ENCODE measurements at regions not wholly inside any gene's neighbourhood (a gene's known extent, or its start where the extent isn't known, plus 50 kb on each side); places are given as distances from the start of the nearest gene placed in this dataset.

- Histone ChIP-seq H3K4me1 (peaks cover 0 to 4% (median 0%) of the 10 kb centered on the region in 9 donors), H3K36me3 (no peaks in the 10 kb centered on the region), H3K9me3 (no peaks in the 10 kb centered on the region), H3K27ac (no peak overlapping the region), H3K27me3 (peaks cover 0 to 17% (median 0%) of the 10 kb centered on the region in 7 donors), H3K4me3 (no peak overlapping the region)
- no peak for TF ChIP-seq CTCF (IDR thresholded peaks at IDR 0.05)
- no peak for DNase-seq
- intact Hi-C loops (cut with DNase I): no loop called here
- 84 to 86% methylated on average over 10 of the region's 10 CpGs for WGBS, 2 donors
- no peak for ATAC-seq
Observed at GRCh38 chr13:53783471-53783870, 754.9 kb downstream of the OLFM4 start.

GRCh38 chr13:53788286-53788685, 759.7 kb downstream of the OLFM4 start:
- Histone ChIP-seq H3K4me1 (no peaks in the 10 kb centered on the region), H3K27me3 (peaks cover 0 to 15% (median 0%) of the 10 kb centered on the region in 7 donors), H3K36me3 (no peaks in the 10 kb centered on the region), H3K9me3 (no peaks in the 10 kb centered on the region), H3K27ac (no peak overlapping the region), H3K4me3 (no peak overlapping the region)
- WGBS, 2 donors: 48 to 50% methylated on average over 3 of the region's 3 CpGs
- DNase-seq (no peak), ATAC-seq (no peak)
- intact Hi-C loops (cut with DNase I): no loop called here
- no peak for TF ChIP-seq CTCF (IDR thresholded peaks at IDR 0.05)

GRCh38 chr13:53800011-53800410, 771.4 kb downstream of the OLFM4 start:
- H3K36me3 ChIP-seq: no peaks in the 10 kb centered on the region
- peaks cover 0 to 2% (median 0%) of the 10 kb centered on the region in 11 donors for H3K9me3 ChIP-seq
- WGBS, 2 donors: 77 to 80% methylated on average over 5 of the region's 5 CpGs
- H3K27me3 ChIP-seq: no peaks in the 10 kb centered on the region
- no peak overlapping the region for H3K27ac ChIP-seq
- DNase-seq (no peak), ATAC-seq (no peak)
- no peak for TF ChIP-seq CTCF (IDR thresholded peaks at IDR 0.05)
- H3K4me3 ChIP-seq: no peak overlapping the region
- intact Hi-C loops (cut with DNase I): no loop called here
- no peaks in the 10 kb centered on the region for H3K4me1 ChIP-seq

- no peak for DNase-seq
- Histone ChIP-seq H3K4me3 (no peak overlapping the region), H3K4me1 (no peaks in the 10 kb centered on the region), H3K27ac (no peak overlapping the region), H3K27me3 (no peaks in the 10 kb centered on the region), H3K36me3 (no peaks in the 10 kb centered on the region), H3K9me3 (no peaks in the 10 kb centered on the region)
- intact Hi-C loops (cut with DNase I): no loop called here
- no peak for ATAC-seq
- no peak for TF ChIP-seq CTCF (IDR thresholded peaks at IDR 0.05)
- 24 to 25% methylated on average over 3 of the region's 3 CpGs for WGBS, 2 donors
Observed at GRCh38 chr13:53807251-53807834, 778.7 kb downstream of the OLFM4 start.
